ENCODE measurements at regions not wholly inside any gene's neighbourhood (a gene's known extent, or its start where the extent isn't known, plus 50 kb on each side); places are given as distances from the start of the nearest gene placed in this dataset.

DNA sequence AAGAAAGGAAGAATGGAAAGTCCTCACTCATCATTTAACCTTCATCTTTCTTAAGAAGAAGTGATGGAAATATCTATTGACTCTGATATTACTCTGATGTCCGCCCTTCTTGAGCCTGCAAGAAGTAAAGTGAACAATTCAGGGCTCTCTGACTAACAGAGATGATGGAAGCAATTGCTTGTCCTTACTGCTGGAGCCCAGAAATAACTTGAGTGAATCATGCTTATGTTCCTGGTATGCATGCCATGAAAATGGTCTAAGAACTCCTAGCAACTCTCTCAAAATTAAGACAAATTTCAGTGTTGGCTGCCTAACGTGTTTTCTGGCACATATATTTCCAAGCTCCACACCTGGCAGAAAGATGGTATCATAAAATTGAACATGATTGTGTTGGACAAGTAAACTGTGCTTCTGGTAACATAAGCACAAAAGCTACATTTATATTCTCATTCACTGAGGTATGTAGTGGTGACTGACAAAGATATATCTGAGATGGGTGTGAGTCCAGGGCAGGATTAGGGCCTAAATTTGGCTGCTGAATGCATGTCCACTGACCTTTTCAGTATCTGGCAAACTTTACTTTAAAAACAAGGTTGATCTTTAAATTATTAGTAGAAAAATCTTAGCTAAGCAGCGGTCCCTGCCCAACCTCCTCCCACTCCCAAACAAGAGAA is 109.2 kb upstream of the OTUD4 start:
- TF ChIP-seq CTCF (IDR thresholded peaks at IDR 0.05; ENCODE audit: poor library complexity) (no peak), EZH2 (IDR thresholded peaks at IDR 0.05; ENCODE audit: borderline replicate concordance) (no peak), EZH2phosphoT487 (IDR thresholded peaks at IDR 0.05; ENCODE audit: low read depth, severe bottlenecking, unreplicated experiment) (no peak)
- Histone ChIP-seq H3K79me2 (no peaks in the 10 kb centered on the region), H2AFZ (no peak overlapping the region), H3K27ac (no peak overlapping the region), H4K20me1 (ENCODE audit: insufficient read depth, poor library complexity, severe bottlenecking) (no peaks in the 10 kb centered on the region), H3K9me2 (replicated peaks; ENCODE audit: insufficient read depth) (no peaks in the 10 kb centered on the region), H3K4me3 (no peak overlapping the region), H3K9me3 (ENCODE audit: low read depth) (no peaks in the 10 kb centered on the region), H3K27me3 (no peaks in the 10 kb centered on the region), H3K4me1 (ENCODE audit: insufficient read depth) (no peaks in the 10 kb centered on the region), H3K36me3 (replicated peaks; ENCODE audit: insufficient read depth, low read depth) (no peaks in the 10 kb centered on the region), H3K4me2 (no peak overlapping the region)
- 87% methylated on average over 3 of the region's 3 CpGs for WGBS (ENCODE audit: low lambda C conversion rate, missing lambda C conversion rate)
- DNase-seq (ENCODE audit: low spot score), result no peak

DNA sequence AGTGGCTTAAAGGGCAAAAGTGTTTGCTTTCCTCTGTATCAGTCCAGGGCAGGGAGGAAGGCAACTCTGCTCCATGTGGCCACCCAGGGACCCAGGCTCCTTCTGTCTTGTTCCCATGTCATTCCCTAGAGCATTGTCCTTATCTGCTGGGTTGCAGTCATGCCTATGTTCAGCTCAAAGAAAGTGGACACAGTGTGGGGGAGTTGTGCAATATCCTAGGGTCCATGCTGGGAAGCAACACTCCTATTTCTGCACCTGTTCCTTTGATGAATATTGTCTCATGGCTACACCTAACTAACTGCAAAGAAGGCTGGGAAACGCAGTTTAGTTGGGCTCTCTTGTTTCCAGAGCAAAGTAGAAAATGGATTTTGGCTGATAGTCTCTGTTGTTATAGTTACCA is 107.0 kb upstream of the OTUD4 start:
- no peak overlapping the region for H2AFZ ChIP-seq
- TF ChIP-seq EZH2phosphoT487 (IDR thresholded peaks at IDR 0.05; ENCODE audit: low read depth, severe bottlenecking, unreplicated experiment) (no peak), CTCF (IDR thresholded peaks at IDR 0.05; ENCODE audit: poor library complexity) (no peak), EZH2 (IDR thresholded peaks at IDR 0.05; ENCODE audit: borderline replicate concordance) (no peak)
- H3K4me3 ChIP-seq, result no peak overlapping the region
- WGBS (ENCODE audit: low lambda C conversion rate, missing lambda C conversion rate), result 85% methylated on average over 1 of the region's 1 CpG
- H3K79me2 ChIP-seq, result no peaks in the 10 kb centered on the region
- no peaks in the 10 kb centered on the region for H4K20me1 ChIP-seq (ENCODE audit: insufficient read depth, poor library complexity, severe bottlenecking)
- no peaks in the 10 kb centered on the region for H3K9me3 ChIP-seq (ENCODE audit: low read depth)
- H3K27me3 ChIP-seq, result no peaks in the 10 kb centered on the region
- no peaks in the 10 kb centered on the region for H3K36me3 ChIP-seq (replicated peaks; ENCODE audit: insufficient read depth, low read depth)
- H3K9me2 ChIP-seq (replicated peaks; ENCODE audit: insufficient read depth), result no peaks in the 10 kb centered on the region
- H3K4me1 ChIP-seq (ENCODE audit: insufficient read depth), result no peaks in the 10 kb centered on the region
- no peak for DNase-seq (ENCODE audit: low spot score)
- no peak overlapping the region for H3K27ac ChIP-seq
- H3K4me2 ChIP-seq, result no peak overlapping the region

- H3K9me2 ChIP-seq (replicated peaks; ENCODE audit: insufficient read depth), result no peaks in the 10 kb centered on the region
- no peaks in the 10 kb centered on the region for H3K36me3 ChIP-seq (replicated peaks; ENCODE audit: insufficient read depth, low read depth)
- H3K9me3 ChIP-seq (ENCODE audit: low read depth), result no peaks in the 10 kb centered on the region
- DNase-seq (ENCODE audit: low spot score), result no peak
- no peak overlapping the region for H2AFZ ChIP-seq
- no peaks in the 10 kb centered on the region for H3K79me2 ChIP-seq
- no peaks in the 10 kb centered on the region for H3K4me1 ChIP-seq (ENCODE audit: insufficient read depth)
- TF ChIP-seq EZH2phosphoT487 (IDR thresholded peaks at IDR 0.05; ENCODE audit: low read depth, severe bottlenecking, unreplicated experiment), result no peak
- no peak for TF ChIP-seq EZH2 (IDR thresholded peaks at IDR 0.05; ENCODE audit: borderline replicate concordance)
- no peak for TF ChIP-seq CTCF (IDR thresholded peaks at IDR 0.05; ENCODE audit: poor library complexity)
- no peaks in the 10 kb centered on the region for H4K20me1 ChIP-seq (ENCODE audit: insufficient read depth, poor library complexity, severe bottlenecking)
- H3K27ac ChIP-seq, result no peak overlapping the region
- no peaks in the 10 kb centered on the region for H3K27me3 ChIP-seq
- H3K4me2 ChIP-seq, result no peak overlapping the region
- H3K4me3 ChIP-seq, result no peak overlapping the region
Observed at GRCh38 chr4:145285928-145286327, 105.5 kb upstream of the OTUD4 start.

Measured in hepatocyte (in vitro differentiated cells).